Astrocyte of the spinal cord (primary cell): ENCODE measurements at regions not wholly inside any gene's neighbourhood (a gene's known extent, or its start where the extent isn't known, plus 50 kb on each side); places are given as distances from the start of the nearest gene placed in this dataset.

Experiments
- DNase-seq: peaks from one replicate; pipeline ENCODE4 v3.0.0; 2011; ENCODE audit warnings: low read depth, low spot score
- H3K4me3 ChIP-seq: 2 replicates; pipeline ENCODE4 v1.5.1; 2011; ENCODE audit warnings: low read depth, mild to moderate bottlenecking, low read length, moderate library complexity
- CTCF ChIP-seq: IDR thresholded peaks from 2 replicates; pipeline ENCODE4 v1.5.1; 2012; ENCODE audit warnings: low read depth, mild to moderate bottlenecking, low read length, inconsistent platforms
- in situ Hi-C: cut with HindIII; loops from 2 replicates; pipeline ENCODE4 v1.10.0; 2017; ENCODE audit warnings: low sequenced_read_pairs

- DNase-seq: no peak
- H3K4me3 ChIP-seq: no peak overlapping the region
- in situ Hi-C loops: no loop called here
- TF ChIP-seq CTCF: no peak
These were observed 115.7 kb downstream of the ANKRD50 start for GRCh38 chr4:124596816-124597215.

DNA sequence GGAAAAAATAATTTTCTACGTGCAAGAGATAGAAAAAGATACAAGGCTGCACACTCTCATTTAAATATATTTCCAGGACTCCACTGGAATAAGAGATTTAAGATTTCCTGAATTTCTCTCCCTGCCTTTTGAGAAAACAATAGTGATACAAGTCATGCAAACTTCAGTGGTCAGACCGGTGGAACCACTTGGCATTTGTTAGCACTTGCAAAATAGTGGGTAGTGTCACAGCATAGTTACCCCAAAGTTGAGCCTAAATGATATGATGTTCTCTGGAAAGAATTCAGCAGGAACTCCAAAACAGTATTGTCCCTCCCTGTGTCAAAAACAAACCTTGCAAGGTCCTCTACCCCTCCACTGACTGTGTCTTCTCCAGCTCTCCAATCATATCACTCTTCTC lies 102.3 kb downstream of the ANKRD50 start:
- no peak for DNase-seq
- in situ Hi-C loops: no loop called here
- no peak overlapping the region for H3K4me3 ChIP-seq
- TF ChIP-seq CTCF: no peak
